Posterior vena cava (tissue), 2 donors: ENCODE measurements at regions not wholly inside any gene's neighbourhood (a gene's known extent, or its start where the extent isn't known, plus 50 kb on each side); places are given as distances from the start of the nearest gene placed in this dataset.
"Not testable (repeated sequence)": the region's sequence is repeated elsewhere in the genome, so short reads cannot be mapped to it uniquely, and the experiment has no call there.

Experiments
- DNase-seq: peaks from one replicate; pipeline ENCODE4 v3.0.0-alpha.2; 2020; ENCODE audit warnings: low spot score
- intact Hi-C, 2 donors: fragments of 100-400 bp; cut with DNase I; formaldehyde crosslinking; loops; one replicate each; pipeline versions ENCODE4 v1.14.1 to v1.14.2; 2022 to 2023
- donor health status: DM: yes; HTN: yes; CAD: no.
- donor health status: DM: yes; HTN: yes; CAD: no.

GRCh38 chr17:63019138-63019873 lies 53.3 kb downstream of the TANC2 start:
- intact Hi-C loops: no loop called here
- DNase-seq: no peak

- intact Hi-C loops: no loop called here
- no peak for DNase-seq
Observed at GRCh38 chr17:63022567-63022966, 56.5 kb downstream of the TANC2 start.

- intact Hi-C loops: no loop called here
- no peak for DNase-seq
Observed at GRCh38 chr17:63023049-63023448, 57.0 kb downstream of the TANC2 start.

- intact Hi-C loops: no loop called here
Observed at GRCh38 chr17:63024201-63024600, 58.2 kb downstream of the TANC2 start.

GRCh38 chr17:63024716-63025115 lies 58.7 kb downstream of the TANC2 start:
- DNase-seq: no peak
- intact Hi-C loops: no loop called here

More at GRCh38 chr17:63024201-63024600, 58.2 kb downstream of the TANC2 start:
- DNase-seq: no peak

GRCh38 chr17:63025637-63026036 lies 59.6 kb downstream of the TANC2 start:
- intact Hi-C loops, DNase-seq: not testable (repeated sequence)

GRCh38 chr17:63029541-63029940 lies 63.5 kb downstream of the TANC2 start:
- DNase-seq: no peak
- intact Hi-C loops: no loop called here

GRCh38 chr17:63032142-63032541 lies 66.1 kb downstream of the TANC2 start:
- intact Hi-C loops: no loop called here
- DNase-seq: no peak

GRCh38 chr17:63033142-63033541 lies 67.1 kb downstream of the TANC2 start:
- intact Hi-C loops: no loop called here
- no peak for DNase-seq

- no peak for DNase-seq
- intact Hi-C loops: no loop called here
Observed at GRCh38 chr17:63035271-63035670, 69.2 kb downstream of the TANC2 start.

GRCh38 chr17:63035695-63036094 lies 69.7 kb downstream of the TANC2 start:
- intact Hi-C loops: no loop called here
- no peak for DNase-seq

- intact Hi-C loops: no loop called here
- no peak for DNase-seq
Observed at GRCh38 chr17:63039342-63039741, 73.3 kb downstream of the TANC2 start.

- no peak for DNase-seq
- intact Hi-C loops: no loop called here
Observed at GRCh38 chr17:63039899-63040602, 74.0 kb downstream of the TANC2 start.

- intact Hi-C loops: no loop called here
- DNase-seq: no peak
Observed at GRCh38 chr17:63040816-63041215, 74.8 kb downstream of the TANC2 start.

GRCh38 chr17:63041251-63041650 lies 75.2 kb downstream of the TANC2 start:
- no peak for DNase-seq

GRCh38 chr17:63041722-63042121 lies 75.7 kb downstream of the TANC2 start:
- intact Hi-C loops: no loop called here
- DNase-seq: no peak

More at GRCh38 chr17:63041251-63041650, 75.2 kb downstream of the TANC2 start:
- intact Hi-C loops: no loop called here

- intact Hi-C loops: no loop called here
- no peak for DNase-seq
Observed at GRCh38 chr17:63042256-63042812, 76.3 kb downstream of the TANC2 start.

GRCh38 chr17:63057560-63057959 lies 91.5 kb downstream of the TANC2 start:
- intact Hi-C loops, DNase-seq: not testable (repeated sequence)

GRCh38 chr17:63066158-63066813 lies 100.3 kb downstream of the TANC2 start:
- intact Hi-C loops: no loop called here
- DNase-seq: no peak

- intact Hi-C loops: no loop called here
- DNase-seq: no peak
Observed at GRCh38 chr17:63069245-63069644, 103.2 kb downstream of the TANC2 start.
